ENCODE measurements at regions not wholly inside any gene's neighbourhood (a gene's known extent, or its start where the extent isn't known, plus 50 kb on each side); places are given as distances from the start of the nearest gene placed in this dataset.

DNA sequence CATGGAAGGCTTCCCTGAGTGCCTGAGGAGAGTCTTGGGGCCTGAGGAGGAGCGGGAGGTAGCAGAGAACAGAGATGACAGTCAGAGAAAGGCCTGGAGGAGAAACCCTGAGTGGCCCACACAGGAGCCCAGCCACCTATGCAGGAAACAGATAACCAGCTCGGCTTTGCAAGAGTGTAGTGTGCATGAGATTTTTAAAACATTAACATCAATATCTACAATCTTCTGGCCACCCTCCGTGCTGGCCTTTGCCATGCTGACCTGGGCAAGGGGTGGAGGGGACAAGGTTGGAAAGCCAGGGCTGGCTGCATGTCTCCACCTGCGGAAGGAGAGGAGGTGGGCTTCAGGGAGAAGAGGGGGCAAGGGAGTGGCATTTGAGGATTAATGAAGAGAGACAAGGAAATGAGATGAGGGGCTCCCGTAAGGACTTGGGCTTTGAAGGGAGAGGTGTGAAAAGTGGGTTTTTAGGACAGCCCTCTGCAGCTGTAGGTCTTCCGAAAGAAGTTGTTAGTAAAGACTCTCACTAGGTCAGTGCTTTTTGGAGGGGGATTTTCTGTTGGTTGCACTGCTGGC lies 59.3 kb upstream of the SDK1 start:
- TF ChIP-seq CTCF (conservative IDR thresholded peaks at IDR 0.05; ENCODE audit: low read length) = no peak
- no peak for TF ChIP-seq EZH2phosphoT487 (IDR thresholded peaks at IDR 0.05; ENCODE audit: borderline replicate concordance, low read depth, low read length)
